ENCODE measurements at regions not wholly inside any gene's neighbourhood (a gene's known extent, or its start where the extent isn't known, plus 50 kb on each side); places are given as distances from the start of the nearest gene placed in this dataset.

- TF ChIP-seq POLR2A (IDR thresholded peaks at IDR 0.05) (no peak), CTCF (IDR thresholded peaks at IDR 0.05) (no peak)
- no peak overlapping the region for H3K4me3 ChIP-seq
- H3K27me3 ChIP-seq, result no peaks in the 10 kb centered on the region
- H3K36me3 ChIP-seq, result no peaks in the 10 kb centered on the region
- H3K27ac ChIP-seq, result no peak overlapping the region
- H3K4me1 ChIP-seq, result no peaks in the 10 kb centered on the region
- DNase-seq (no peak), ATAC-seq (no peak)
- intact Hi-C loops (cut with DNase I), result no loop called here
- 79 to 87% (median 84%) methylated on average over 1 of the region's 1 CpG for WGBS, 4 donors
- no peaks in the 10 kb centered on the region for H3K9me3 ChIP-seq
Measured at GRCh38 chr11:21921151-21921550, 271.7 kb upstream of the ANO5 start.

- DNase-seq, result no peak
- 40 to 89% (median 54%) methylated on average over 1 of the region's 1 CpG for whole genome bisulfite sequencing, 4 donors
- Histone ChIP-seq H3K4me1 (no peaks in the 10 kb centered on the region), H3K27ac (no peak overlapping the region), H3K27me3 (no peaks in the 10 kb centered on the region), H3K36me3 (no peaks in the 10 kb centered on the region), H3K4me3 (no peak overlapping the region), H3K9me3 (no peaks in the 10 kb centered on the region)
- intact Hi-C loops (cut with DNase I), result no loop called here
- TF ChIP-seq CTCF (IDR thresholded peaks at IDR 0.05), result no peak
- no peak for TF ChIP-seq POLR2A (IDR thresholded peaks at IDR 0.05)
- no peak for ATAC-seq
Measured at GRCh38 chr11:21924262-21924661, 268.6 kb upstream of the ANO5 start.

DNA sequence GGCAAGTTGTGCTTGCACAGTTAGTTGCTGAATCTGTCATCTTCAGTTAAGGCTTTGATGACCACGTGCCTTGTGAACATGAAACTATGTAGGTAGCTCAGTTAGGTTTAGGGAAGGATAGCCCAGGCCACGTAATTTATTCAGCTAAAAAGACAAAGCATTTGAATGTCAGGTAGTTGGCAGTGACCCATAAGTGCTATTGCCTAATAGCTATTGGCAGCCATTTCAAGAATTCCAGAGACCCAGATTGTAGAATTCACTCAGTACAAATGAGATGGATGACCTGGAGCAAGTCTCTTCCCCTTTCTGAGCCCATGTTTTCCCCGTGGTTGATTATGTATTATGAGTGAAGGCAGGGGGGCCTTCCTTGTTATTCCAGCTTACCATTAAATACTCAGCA, 265.3 kb upstream of the ANO5 start:
- 48 to 63% (median 52%) methylated on average over 3 of the region's 3 CpGs for WGBS, 4 donors
- DNase-seq (no peak), ATAC-seq (peak in 1 of 4 donors; percentile 39)
- no peak for TF ChIP-seq CTCF (IDR thresholded peaks at IDR 0.05)
- TF ChIP-seq POLR2A (IDR thresholded peaks at IDR 0.05), result no peak
- no peak overlapping the region for H3K4me3 ChIP-seq
- H3K36me3 ChIP-seq, result no peaks in the 10 kb centered on the region
- H3K27ac ChIP-seq, result no peak overlapping the region
- no peaks in the 10 kb centered on the region for H3K4me1 ChIP-seq
- intact Hi-C loops (cut with DNase I), result no loop called here
- H3K27me3 ChIP-seq, result no peaks in the 10 kb centered on the region
- H3K9me3 ChIP-seq, result no peaks in the 10 kb centered on the region

DNA sequence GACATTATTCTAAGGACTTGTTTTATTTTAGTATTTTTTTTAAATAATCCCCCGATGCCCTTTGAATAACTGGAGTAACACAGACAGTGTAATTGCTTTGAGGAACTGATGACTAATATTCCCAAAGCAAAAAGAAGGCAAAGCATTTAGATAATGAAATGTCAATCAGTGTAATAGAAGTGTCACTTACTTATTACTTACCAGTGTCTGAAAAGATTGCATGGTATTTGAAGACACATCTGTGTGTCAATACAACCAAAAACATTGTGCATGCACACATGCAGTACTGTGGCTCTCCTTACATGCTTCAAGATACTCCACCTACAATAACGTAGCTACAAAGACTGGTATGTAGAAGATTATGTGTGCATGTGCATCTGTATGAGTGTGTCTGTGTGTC, 264.0 kb upstream of the ANO5 start:
- H3K27ac ChIP-seq, result no peak overlapping the region
- no peaks in the 10 kb centered on the region for H3K9me3 ChIP-seq
- TF ChIP-seq POLR2A (IDR thresholded peaks at IDR 0.05), result no peak
- no peaks in the 10 kb centered on the region for H3K27me3 ChIP-seq
- H3K36me3 ChIP-seq, result no peaks in the 10 kb centered on the region
- no peaks in the 10 kb centered on the region for H3K4me1 ChIP-seq
- ATAC-seq, result no peak
- intact Hi-C loops (cut with DNase I), result no loop called here
- WGBS, 4 donors, result 61 to 73% (median 69%) methylated on average over 2 of the region's 2 CpGs
- no peak for DNase-seq
- H3K4me3 ChIP-seq, result no peak overlapping the region

DNA sequence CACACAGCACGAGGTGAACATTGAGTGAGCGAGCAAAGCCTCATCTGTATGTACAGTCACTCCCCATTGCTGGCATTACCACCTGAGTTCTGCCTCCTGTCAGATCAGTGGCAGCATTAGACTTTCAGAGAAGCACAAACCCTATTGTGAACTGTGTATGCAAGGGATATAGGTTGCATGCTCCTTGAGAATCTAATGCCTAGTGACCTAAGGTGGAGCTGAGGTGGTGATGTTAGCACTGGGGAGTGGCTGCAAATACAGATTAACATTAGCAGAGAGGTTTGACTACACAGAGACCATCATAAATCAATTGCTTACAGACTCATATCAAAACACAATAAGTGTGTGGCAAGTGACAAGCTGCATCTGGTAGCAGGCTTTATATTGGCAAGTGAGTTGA, 262.5 kb upstream of the ANO5 start:
- no peaks in the 10 kb centered on the region for H3K9me3 ChIP-seq
- intact Hi-C loops (cut with DNase I), result loop anchor here in 2 of 10 donors (10.0 kb wide), 2 partner anchors 194 to 214 kb away; no protein-coding TSS in a partner anchor
- H3K27me3 ChIP-seq, result no peaks in the 10 kb centered on the region
- no peaks in the 10 kb centered on the region for H3K4me1 ChIP-seq
- H3K4me3 ChIP-seq, result no peak overlapping the region
- ATAC-seq, result no peak
- H3K36me3 ChIP-seq, result no peaks in the 10 kb centered on the region
- DNase-seq, result no peak
- no peak for TF ChIP-seq POLR2A (IDR thresholded peaks at IDR 0.05)
- TF ChIP-seq CTCF (IDR thresholded peaks at IDR 0.05), result no peak
- WGBS, 4 donors, result 68 to 90% (median 82%) methylated on average over 2 of the region's 2 CpGs
- no peak overlapping the region for H3K27ac ChIP-seq

All from heart left ventricle (tissue), 16 donors.